Muscle layer of colon (tissue), 2 donors: ENCODE measurements at regions not wholly inside any gene's neighbourhood (a gene's known extent, or its start where the extent isn't known, plus 50 kb on each side); places are given as distances from the start of the nearest gene placed in this dataset.

ENCODE experiments used
- H3K27ac ChIP-seq: one replicate; pipeline ENCODE4 v1.7.0; 2013; ENCODE audit warnings: low read depth, mild to moderate bottlenecking, low read length, moderate library complexity
- H3K27me3 ChIP-seq, 2 donors: one replicate each; pipeline ENCODE4 v1.7.0; 2013; ENCODE audit warnings: low read length in 2 of 2, mild to moderate bottlenecking in 2 of 2; ENCODE audit not compliant: insufficient read depth in 2 of 2, control insufficient read depth in 1 of 2
- H3K36me3 ChIP-seq: one replicate; pipeline ENCODE4 v1.7.0; 2013; ENCODE audit warnings: mild to moderate bottlenecking, low read length; ENCODE audit not compliant: insufficient read depth
- H3K4me1 ChIP-seq: one replicate; pipeline ENCODE4 v1.7.0; 2013; ENCODE audit warnings: mild to moderate bottlenecking, low read length; ENCODE audit not compliant: insufficient read depth
- H3K4me3 ChIP-seq, 2 donors: one replicate each; pipeline ENCODE4 v1.7.0; 2013; ENCODE audit warnings: low read length in 2 of 2, low read depth in 1 of 2, mild to moderate bottlenecking in 1 of 2, moderate library complexity in 1 of 2
- H3K9ac ChIP-seq: one replicate; pipeline ENCODE4 v1.7.0; 2013; ENCODE audit warnings: low read length
- H3K9me3 ChIP-seq: one replicate; pipeline ENCODE4 v1.7.0; 2013; ENCODE audit warnings: mild to moderate bottlenecking, low read length
- donor health status: abdominal sarcoma.
- donor health status: Adenocarcinoma of cecum.

DNA sequence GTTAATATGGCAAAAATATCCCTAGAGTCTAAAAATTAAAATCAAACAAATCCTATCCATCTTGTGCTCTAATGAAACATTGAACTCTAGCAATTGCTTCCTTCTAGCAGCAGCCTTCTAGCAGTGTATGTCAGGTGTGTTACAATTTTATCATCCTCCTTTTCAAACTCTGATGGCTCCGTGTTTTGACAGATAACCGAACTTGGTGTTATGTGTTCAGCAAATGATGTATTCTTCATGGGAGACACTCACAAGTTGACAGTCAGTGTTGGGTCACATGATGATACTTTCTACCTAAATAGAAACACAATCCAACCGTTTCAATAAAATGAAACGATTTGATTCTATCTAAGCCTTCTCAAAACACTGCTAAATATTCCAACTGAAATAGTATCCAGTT is 525.3 kb upstream of the NOVA1 start:
- no peak overlapping the region for H3K27ac ChIP-seq
- H3K4me1 ChIP-seq: no peaks in the 10 kb centered on the region
- no peaks in the 10 kb centered on the region for H3K36me3 ChIP-seq
- H3K4me3 ChIP-seq: no peak overlapping the region
- H3K9ac ChIP-seq: no peak overlapping the region
- no peaks in the 10 kb centered on the region for H3K27me3 ChIP-seq
- H3K9me3 ChIP-seq: no peaks in the 10 kb centered on the region

DNA sequence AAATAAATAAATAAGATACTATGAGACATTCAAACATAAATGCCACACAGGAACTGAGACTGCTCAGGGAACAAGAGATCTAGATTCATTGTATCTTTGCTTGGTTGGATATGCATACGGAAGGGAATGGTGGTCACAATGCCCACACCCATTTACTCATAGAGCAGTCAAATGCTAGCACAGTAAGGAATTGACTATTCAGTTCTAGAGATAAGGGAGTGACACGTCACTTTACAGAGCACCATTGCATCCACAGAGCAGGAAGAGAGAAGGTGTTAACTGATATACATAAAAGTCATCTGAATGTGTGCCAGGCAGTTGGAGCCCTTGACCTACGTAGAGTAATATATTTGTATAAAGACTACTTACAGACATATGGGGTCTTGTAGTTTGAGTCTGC is 530.0 kb upstream of the NOVA1 start:
- Histone ChIP-seq H3K9ac (no peak overlapping the region), H3K4me3 (no peak overlapping the region), H3K9me3 (no peaks in the 10 kb centered on the region), H3K36me3 (no peaks in the 10 kb centered on the region), H3K27me3 (no peaks in the 10 kb centered on the region), H3K27ac (no peak overlapping the region), H3K4me1 (no peaks in the 10 kb centered on the region)

GRCh38 chr14:27134200-27134599 is 536.4 kb upstream of the NOVA1 start:
- Histone ChIP-seq H3K4me3 (no peak overlapping the region), H3K27me3 (no peaks in the 10 kb centered on the region), H3K9me3 (no peaks in the 10 kb centered on the region), H3K27ac (no peak overlapping the region), H3K9ac (no peak overlapping the region), H3K4me1 (no peaks in the 10 kb centered on the region), H3K36me3 (no peaks in the 10 kb centered on the region)

- Histone ChIP-seq H3K27me3 (no peaks in the 10 kb centered on the region), H3K9me3 (no peaks in the 10 kb centered on the region), H3K27ac (no peak overlapping the region)
Measured at GRCh38 chr14:27145170-27145569, 547.3 kb upstream of the NOVA1 start.

GRCh38 chr14:27148143-27148542 is 550.3 kb upstream of the NOVA1 start:
- Histone ChIP-seq H3K36me3 (no peaks in the 10 kb centered on the region), H3K4me1 (no peaks in the 10 kb centered on the region), H3K27me3 (no peaks in the 10 kb centered on the region), H3K4me3 (no peak overlapping the region), H3K9ac (no peak overlapping the region), H3K27ac (no peak overlapping the region), H3K9me3 (no peaks in the 10 kb centered on the region)

More at GRCh38 chr14:27145170-27145569, 547.3 kb upstream of the NOVA1 start:
- no peak overlapping the region for H3K9ac ChIP-seq
- no peaks in the 10 kb centered on the region for H3K36me3 ChIP-seq
- no peak overlapping the region for H3K4me3 ChIP-seq
- no peaks in the 10 kb centered on the region for H3K4me1 ChIP-seq

DNA sequence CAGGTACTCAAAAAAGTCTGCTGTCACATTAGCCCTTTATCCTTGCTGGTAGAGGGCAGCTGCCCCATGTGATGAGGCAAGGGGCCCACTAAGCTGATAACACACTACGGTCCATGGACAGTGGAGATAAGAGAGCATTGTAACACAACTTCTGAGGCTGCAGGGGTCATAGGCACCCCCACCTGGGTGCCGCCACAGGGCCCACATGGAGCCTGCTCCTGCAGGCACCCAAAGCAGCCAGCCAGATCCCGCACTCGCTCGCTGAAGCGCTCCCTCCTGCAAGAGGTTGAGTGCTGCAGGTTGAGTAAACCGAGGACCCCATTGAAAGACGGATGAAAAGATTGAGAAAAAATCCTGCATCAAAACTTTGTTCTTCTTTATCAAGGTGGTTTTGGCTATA is 566.3 kb upstream of the NOVA1 start:
- no peaks in the 10 kb centered on the region for H3K36me3 ChIP-seq
- no peaks in the 10 kb centered on the region for H3K9me3 ChIP-seq
- H3K4me1 ChIP-seq: no peaks in the 10 kb centered on the region
- no peak overlapping the region for H3K9ac ChIP-seq
- H3K27me3 ChIP-seq: no peaks in the 10 kb centered on the region
- H3K4me3 ChIP-seq: no peak overlapping the region
- H3K27ac ChIP-seq: no peak overlapping the region

- no peak overlapping the region for H3K27ac ChIP-seq
- no peak overlapping the region for H3K4me3 ChIP-seq
- no peaks in the 10 kb centered on the region for H3K4me1 ChIP-seq
- H3K27me3 ChIP-seq: no peaks in the 10 kb centered on the region
- no peak overlapping the region for H3K9ac ChIP-seq
- no peaks in the 10 kb centered on the region for H3K9me3 ChIP-seq
- H3K36me3 ChIP-seq: no peaks in the 10 kb centered on the region
Measured at GRCh38 chr14:27175489-27175888, 577.7 kb upstream of the NOVA1 start.

GRCh38 chr14:27181333-27181732 is 583.5 kb upstream of the NOVA1 start:
- H3K4me3 ChIP-seq: no peak overlapping the region

GRCh38 chr14:27184427-27184826 is 586.6 kb upstream of the NOVA1 start:
- H3K9me3 ChIP-seq: no peaks in the 10 kb centered on the region
- no peak overlapping the region for H3K27ac ChIP-seq

More at GRCh38 chr14:27181333-27181732, 583.5 kb upstream of the NOVA1 start:
- no peaks in the 10 kb centered on the region for H3K36me3 ChIP-seq
- H3K27me3 ChIP-seq: no peaks in the 10 kb centered on the region
- H3K9me3 ChIP-seq: no peaks in the 10 kb centered on the region
- H3K27ac ChIP-seq: no peak overlapping the region
- no peaks in the 10 kb centered on the region for H3K4me1 ChIP-seq
- H3K9ac ChIP-seq: no peak overlapping the region

DNA sequence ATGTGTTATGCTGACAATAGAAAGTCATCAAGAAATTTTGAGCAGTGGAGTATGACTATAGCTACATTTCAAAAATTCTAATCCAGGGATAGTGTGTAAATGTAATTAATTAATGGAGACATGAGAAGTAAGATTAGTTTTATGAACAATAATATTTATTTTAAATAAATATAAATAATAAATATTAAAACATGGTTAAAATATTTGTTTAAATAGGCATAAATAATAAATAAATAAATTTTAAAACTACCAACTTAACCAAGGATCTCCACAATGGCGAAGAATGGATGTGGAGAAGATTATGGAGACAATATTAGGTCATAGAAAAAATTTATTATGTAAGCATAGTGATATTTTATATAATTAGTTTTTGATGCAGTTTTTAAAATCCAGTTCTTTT is 588.2 kb upstream of the NOVA1 start:
- Histone ChIP-seq H3K27ac (no peak overlapping the region), H3K4me3 (no peak overlapping the region), H3K27me3 (no peaks in the 10 kb centered on the region), H3K9me3 (no peaks in the 10 kb centered on the region), H3K4me1 (no peaks in the 10 kb centered on the region), H3K36me3 (no peaks in the 10 kb centered on the region), H3K9ac (no peak overlapping the region)

More at GRCh38 chr14:27184427-27184826, 586.6 kb upstream of the NOVA1 start:
- no peak overlapping the region for H3K4me3 ChIP-seq
- no peaks in the 10 kb centered on the region for H3K4me1 ChIP-seq
- H3K27me3 ChIP-seq: no peaks in the 10 kb centered on the region
- H3K36me3 ChIP-seq: no peaks in the 10 kb centered on the region
- no peak overlapping the region for H3K9ac ChIP-seq

DNA sequence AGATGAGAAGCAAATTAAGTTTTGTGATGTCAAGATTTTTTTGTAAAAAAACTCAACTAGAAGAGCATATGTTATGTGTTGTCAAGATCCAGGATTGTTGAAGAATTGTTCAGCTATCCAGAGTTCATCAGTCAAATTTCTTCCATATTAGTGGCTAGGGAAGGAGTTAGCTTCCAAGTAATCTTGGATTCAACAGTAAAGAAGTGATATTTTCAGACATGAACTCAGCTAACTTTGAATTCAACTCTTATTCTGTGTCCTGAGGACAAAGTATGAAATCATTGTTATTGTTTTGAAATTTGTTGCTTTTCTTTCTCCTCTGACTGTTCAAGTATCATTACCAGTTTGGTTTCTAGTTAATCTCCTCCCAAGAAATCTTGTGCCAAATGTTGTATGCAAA is 589.3 kb upstream of the NOVA1 start:
- H3K9ac ChIP-seq: no peak overlapping the region
- H3K9me3 ChIP-seq: no peaks in the 10 kb centered on the region
- no peak overlapping the region for H3K4me3 ChIP-seq
- no peaks in the 10 kb centered on the region for H3K4me1 ChIP-seq
- H3K27me3 ChIP-seq: no peaks in the 10 kb centered on the region
- no peaks in the 10 kb centered on the region for H3K36me3 ChIP-seq
- no peak overlapping the region for H3K27ac ChIP-seq

GRCh38 chr14:27190296-27190695 is 592.5 kb upstream of the NOVA1 start:
- Histone ChIP-seq H3K9me3 (no peaks in the 10 kb centered on the region), H3K36me3 (no peaks in the 10 kb centered on the region), H3K27me3 (no peaks in the 10 kb centered on the region), H3K4me3 (no peak overlapping the region), H3K27ac (no peak overlapping the region), H3K9ac (no peak overlapping the region), H3K4me1 (no peaks in the 10 kb centered on the region)
